MM.1S (cell line): ENCODE measurements at regions not wholly inside any gene's neighbourhood (a gene's known extent, or its start where the extent isn't known, plus 50 kb on each side); places are given as distances from the start of the nearest gene placed in this dataset.

Experiments
- EZH2phosphoT487 ChIP-seq: fragments of 300-600 bp; sonication (generic); IDR thresholded peaks from 2 replicates; pipeline ENCODE4 v1.6.1; 2018; ENCODE audit warnings: antibody characterized with exemption, low read length
- TF ChIP-seq, protein P1 (sequence below): fragments of 300-600 bp; sonication (generic); IDR thresholded peaks from 2 replicates; pipeline ENCODE4 v1.5.1; 2016; ENCODE audit warnings: antibody characterized with exemption, low read length, mixed read lengths

DNA sequence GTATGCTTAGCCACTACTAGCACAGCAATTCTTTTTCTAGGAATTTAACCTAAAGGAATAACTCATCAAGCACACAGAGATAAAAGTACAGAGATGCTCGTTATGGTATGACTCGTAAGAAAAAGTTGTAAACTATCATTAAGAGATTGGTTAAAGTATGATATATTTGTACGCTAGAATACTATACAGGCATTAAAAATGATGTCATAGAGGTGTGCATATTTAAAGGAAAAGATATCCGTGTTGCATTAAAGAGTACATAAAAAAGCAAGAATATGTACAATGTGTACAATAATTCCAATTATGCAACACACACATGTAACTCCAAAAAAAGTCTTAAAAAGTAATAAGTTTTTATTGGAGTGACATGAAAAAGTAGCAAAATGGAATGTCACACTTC, 54.5 kb upstream of the PALM2AKAP2 start:
- no peak for TF ChIP-seq EZH2phosphoT487
- TF ChIP-seq, protein P1, sequence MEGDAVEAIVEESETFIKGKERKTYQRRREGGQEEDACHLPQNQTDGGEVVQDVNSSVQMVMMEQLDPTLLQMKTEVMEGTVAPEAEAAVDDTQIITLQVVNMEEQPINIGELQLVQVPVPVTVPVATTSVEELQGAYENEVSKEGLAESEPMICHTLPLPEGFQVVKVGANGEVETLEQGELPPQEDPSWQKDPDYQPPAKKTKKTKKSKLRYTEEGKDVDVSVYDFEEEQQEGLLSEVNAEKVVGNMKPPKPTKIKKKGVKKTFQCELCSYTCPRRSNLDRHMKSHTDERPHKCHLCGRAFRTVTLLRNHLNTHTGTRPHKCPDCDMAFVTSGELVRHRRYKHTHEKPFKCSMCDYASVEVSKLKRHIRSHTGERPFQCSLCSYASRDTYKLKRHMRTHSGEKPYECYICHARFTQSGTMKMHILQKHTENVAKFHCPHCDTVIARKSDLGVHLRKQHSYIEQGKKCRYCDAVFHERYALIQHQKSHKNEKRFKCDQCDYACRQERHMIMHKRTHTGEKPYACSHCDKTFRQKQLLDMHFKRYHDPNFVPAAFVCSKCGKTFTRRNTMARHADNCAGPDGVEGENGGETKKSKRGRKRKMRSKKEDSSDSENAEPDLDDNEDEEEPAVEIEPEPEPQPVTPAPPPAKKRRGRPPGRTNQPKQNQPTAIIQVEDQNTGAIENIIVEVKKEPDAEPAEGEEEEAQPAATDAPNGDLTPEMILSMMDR, result no peak
